Panc1 (cell line): ENCODE measurements at regions not wholly inside any gene's neighbourhood (a gene's known extent, or its start where the extent isn't known, plus 50 kb on each side); places are given as distances from the start of the nearest gene placed in this dataset.

Experiments used
- ATAC-seq: fragments of 200-7000 bp; cut with Tn5 transposase; 2 replicates; pipeline ENCODE4 v1.9.1; 2020; ENCODE audit warnings: mild to moderate bottlenecking, moderate library complexity
- BruUV-seq: library from RNA; stranded (reverse); fragments of 400-500 nt; replicated peaks from 2 replicates; lab custom pipeline; 2021; lab: Mats Ljungman, UMichigan
- CTCF ChIA-PET: fragments of 300-600 bp; sonication (Branson Sonifier 250); formaldehyde crosslinking; loops from one replicate; lab custom pipeline; 2022; ENCODE audit warnings: antibody characterized with exemption; lab: Charles Lee
- POLR2A ChIA-PET: fragments of 300-600 bp; sonication (Branson Sonifier 250); formaldehyde crosslinking; loops from one replicate; lab custom pipeline; 2022; ENCODE audit warnings: antibody characterized with exemption; lab: Charles Lee
- DNase-seq: peaks from one replicate; pipeline ENCODE4 v3.0.0-alpha.2; 2010; ENCODE audit warnings: low read depth, low spot score
- H3K27ac ChIP-seq: 2 replicates; pipeline ENCODE4 v1.5.1; 2011; ENCODE audit warnings: mild to moderate bottlenecking, low read length, inconsistent platforms
- H3K27me3 ChIP-seq: fragments of 200-500 bp; sonication (Bioruptor generic); 2 replicates; pipeline ENCODE4 v1.6.0; 2014; ENCODE audit warnings: low read length, inconsistent platforms; ENCODE audit not compliant: control insufficient read depth, insufficient read depth
- H3K36me3 ChIP-seq: fragments of 200-500 bp; sonication (Bioruptor generic); 2 replicates; pipeline ENCODE4 v1.5.1; 2014; ENCODE audit warnings: inconsistent platforms, mild to moderate bottlenecking, low read length, moderate library complexity; ENCODE audit not compliant: control insufficient read depth, insufficient read depth
- H3K4me1 ChIP-seq: 2 replicates; pipeline ENCODE4 v1.5.1; 2011; ENCODE audit warnings: inconsistent platforms, mild to moderate bottlenecking, low read length, moderate library complexity; ENCODE audit not compliant: control insufficient read depth, insufficient read depth
- H3K4me3 ChIP-seq, 2 experiments: 2 replicates each; pipeline ENCODE4 v1.5.1; 2011 to 2012; ENCODE audit warnings: low read depth in 2 of 2, low read length in 2 of 2, mild to moderate bottlenecking in 2 of 2, inconsistent platforms in 1 of 2, moderate library complexity in 1 of 2
- H3K9me3 ChIP-seq: fragments of 200-500 bp; sonication (Bioruptor generic); 2 replicates; pipeline ENCODE4 v1.5.1; 2014; ENCODE audit warnings: low read depth, mild to moderate bottlenecking, inconsistent platforms, low read length, moderate library complexity; ENCODE audit not compliant: control insufficient read depth, insufficient read depth
- POLR2AphosphoS5 ChIP-seq: IDR thresholded peaks from 2 replicates; pipeline ENCODE4 v1.6.1; 2012; ENCODE audit warnings: mild to moderate bottlenecking, low read depth, low read length, moderate library complexity
- SIN3A ChIP-seq: IDR thresholded peaks from 2 replicates; pipeline ENCODE4 v1.6.1; 2012; ENCODE audit warnings: low read depth, mild to moderate bottlenecking, low read length, moderate library complexity, borderline replicate concordance; ENCODE audit not compliant: insufficient read depth
- TCF7L2 ChIP-seq: IDR thresholded peaks from 2 replicates; pipeline ENCODE4 v1.6.1; 2011; ENCODE audit warnings: mild to moderate bottlenecking, low read depth, low read length, inconsistent platforms
- in situ Hi-C: cut with HindIII; loops from 2 replicates; pipeline ENCODE4 v1.10.0; 2016; ENCODE audit warnings: low sequenced_read_pairs, low pct_unique_long_range_greater_than_20kb
- intact Hi-C: fragments of 100-400 bp; cut with micrococcal nuclease; formaldehyde crosslinking; loops from one replicate; pipeline ENCODE4 v1.10.0; 2022; ENCODE audit not compliant: unreplicated experiment
- TF ChIP-seq, protein P1 (sequence below): fragments of 450-650 bp; IDR thresholded peaks from 2 replicates; pipeline ENCODE4 v1.5.1; 2017; ENCODE audit warnings: mild to moderate bottlenecking
- TF ChIP-seq, protein P2 (sequence below), 2 experiments: IDR thresholded peaks; 2 replicates each; pipeline ENCODE4 v1.6.1; 2011 to 2012; ENCODE audit warnings: low read depth in 2 of 2, control low read depth in 1 of 2, low read length in 1 of 2, mild to moderate bottlenecking in 1 of 2, moderate library complexity in 1 of 2; ENCODE audit not compliant: insufficient read depth in 1 of 2

DNA sequence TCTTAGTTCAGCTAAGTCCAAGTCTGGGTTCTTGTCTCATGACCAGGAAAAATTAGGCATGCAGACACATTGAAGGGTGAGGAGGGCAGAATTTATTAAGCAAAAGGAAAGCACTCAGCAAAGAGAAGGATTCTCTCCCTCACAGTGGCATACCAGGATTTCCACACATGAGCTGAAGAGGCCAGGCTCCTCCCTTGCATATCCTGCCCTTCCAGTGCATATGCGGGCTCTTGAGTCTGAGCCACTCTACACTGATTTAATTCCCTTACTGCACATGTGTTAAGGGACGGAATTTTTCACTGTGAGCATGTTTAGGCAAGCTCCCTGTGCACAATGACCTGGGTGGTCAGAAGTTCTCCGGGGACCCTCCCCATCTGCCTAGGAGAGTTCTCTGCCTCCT lies 652.7 kb upstream of the POM121L12 start:
- TF ChIP-seq SIN3A = no peak
- in situ Hi-C loops = no loop called here
- ChIA-PET CTCF (no interaction called here), POLR2A (no interaction called here)
- ATAC-seq = no peak
- Histone ChIP-seq H3K27me3 (no peaks in the 10 kb centered on the region), H3K9me3 (peaks cover 5% of the 10 kb centered on the region; the same call in 1 of the 2 replicates), H3K4me1 (no peaks in the 10 kb centered on the region), H3K4me3 (no peak overlapping the region), H3K27ac (no peak overlapping the region), H3K36me3 (no peaks in the 10 kb centered on the region)
- intact Hi-C loops = no loop called here
- BruUV-seq = no TSS peak
- DNase-seq = no peak

GRCh38 chr7:52369922-52370321 lies 665.5 kb upstream of the POM121L12 start:
- POLR2A ChIA-PET = no interaction called here
- DNase-seq = no peak
- H3K27ac ChIP-seq = no peak overlapping the region
- in situ Hi-C loops (no loop called here), intact Hi-C loops (no loop called here)
- no peaks in the 10 kb centered on the region for H3K36me3 ChIP-seq
- H3K4me3 ChIP-seq = no peak overlapping the region
- CTCF ChIA-PET = no interaction called here
- no peak for ATAC-seq
- no peaks in the 10 kb centered on the region for H3K27me3 ChIP-seq
- peaks cover 3% of the 10 kb centered on the region; the same call in 1 of the 2 replicates for H3K9me3 ChIP-seq
- TF ChIP-seq TCF7L2 (no peak), SIN3A (no peak), POLR2AphosphoS5 (no peak)
- TF ChIP-seq, protein P1, sequence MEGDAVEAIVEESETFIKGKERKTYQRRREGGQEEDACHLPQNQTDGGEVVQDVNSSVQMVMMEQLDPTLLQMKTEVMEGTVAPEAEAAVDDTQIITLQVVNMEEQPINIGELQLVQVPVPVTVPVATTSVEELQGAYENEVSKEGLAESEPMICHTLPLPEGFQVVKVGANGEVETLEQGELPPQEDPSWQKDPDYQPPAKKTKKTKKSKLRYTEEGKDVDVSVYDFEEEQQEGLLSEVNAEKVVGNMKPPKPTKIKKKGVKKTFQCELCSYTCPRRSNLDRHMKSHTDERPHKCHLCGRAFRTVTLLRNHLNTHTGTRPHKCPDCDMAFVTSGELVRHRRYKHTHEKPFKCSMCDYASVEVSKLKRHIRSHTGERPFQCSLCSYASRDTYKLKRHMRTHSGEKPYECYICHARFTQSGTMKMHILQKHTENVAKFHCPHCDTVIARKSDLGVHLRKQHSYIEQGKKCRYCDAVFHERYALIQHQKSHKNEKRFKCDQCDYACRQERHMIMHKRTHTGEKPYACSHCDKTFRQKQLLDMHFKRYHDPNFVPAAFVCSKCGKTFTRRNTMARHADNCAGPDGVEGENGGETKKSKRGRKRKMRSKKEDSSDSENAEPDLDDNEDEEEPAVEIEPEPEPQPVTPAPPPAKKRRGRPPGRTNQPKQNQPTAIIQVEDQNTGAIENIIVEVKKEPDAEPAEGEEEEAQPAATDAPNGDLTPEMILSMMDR = no peak
- TF ChIP-seq, protein P2, sequence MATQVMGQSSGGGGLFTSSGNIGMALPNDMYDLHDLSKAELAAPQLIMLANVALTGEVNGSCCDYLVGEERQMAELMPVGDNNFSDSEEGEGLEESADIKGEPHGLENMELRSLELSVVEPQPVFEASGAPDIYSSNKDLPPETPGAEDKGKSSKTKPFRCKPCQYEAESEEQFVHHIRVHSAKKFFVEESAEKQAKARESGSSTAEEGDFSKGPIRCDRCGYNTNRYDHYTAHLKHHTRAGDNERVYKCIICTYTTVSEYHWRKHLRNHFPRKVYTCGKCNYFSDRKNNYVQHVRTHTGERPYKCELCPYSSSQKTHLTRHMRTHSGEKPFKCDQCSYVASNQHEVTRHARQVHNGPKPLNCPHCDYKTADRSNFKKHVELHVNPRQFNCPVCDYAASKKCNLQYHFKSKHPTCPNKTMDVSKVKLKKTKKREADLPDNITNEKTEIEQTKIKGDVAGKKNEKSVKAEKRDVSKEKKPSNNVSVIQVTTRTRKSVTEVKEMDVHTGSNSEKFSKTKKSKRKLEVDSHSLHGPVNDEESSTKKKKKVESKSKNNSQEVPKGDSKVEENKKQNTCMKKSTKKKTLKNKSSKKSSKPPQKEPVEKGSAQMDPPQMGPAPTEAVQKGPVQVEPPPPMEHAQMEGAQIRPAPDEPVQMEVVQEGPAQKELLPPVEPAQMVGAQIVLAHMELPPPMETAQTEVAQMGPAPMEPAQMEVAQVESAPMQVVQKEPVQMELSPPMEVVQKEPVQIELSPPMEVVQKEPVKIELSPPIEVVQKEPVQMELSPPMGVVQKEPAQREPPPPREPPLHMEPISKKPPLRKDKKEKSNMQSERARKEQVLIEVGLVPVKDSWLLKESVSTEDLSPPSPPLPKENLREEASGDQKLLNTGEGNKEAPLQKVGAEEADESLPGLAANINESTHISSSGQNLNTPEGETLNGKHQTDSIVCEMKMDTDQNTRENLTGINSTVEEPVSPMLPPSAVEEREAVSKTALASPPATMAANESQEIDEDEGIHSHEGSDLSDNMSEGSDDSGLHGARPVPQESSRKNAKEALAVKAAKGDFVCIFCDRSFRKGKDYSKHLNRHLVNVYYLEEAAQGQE (IDR thresholded peaks at IDR 0.05; ENCODE audit: insufficient read depth in 1 of 2, low read depth in 2 of 2, low read length in 1 of 2) = no peak
- H3K4me1 ChIP-seq = no peaks in the 10 kb centered on the region
- no TSS peak for BruUV-seq

DNA sequence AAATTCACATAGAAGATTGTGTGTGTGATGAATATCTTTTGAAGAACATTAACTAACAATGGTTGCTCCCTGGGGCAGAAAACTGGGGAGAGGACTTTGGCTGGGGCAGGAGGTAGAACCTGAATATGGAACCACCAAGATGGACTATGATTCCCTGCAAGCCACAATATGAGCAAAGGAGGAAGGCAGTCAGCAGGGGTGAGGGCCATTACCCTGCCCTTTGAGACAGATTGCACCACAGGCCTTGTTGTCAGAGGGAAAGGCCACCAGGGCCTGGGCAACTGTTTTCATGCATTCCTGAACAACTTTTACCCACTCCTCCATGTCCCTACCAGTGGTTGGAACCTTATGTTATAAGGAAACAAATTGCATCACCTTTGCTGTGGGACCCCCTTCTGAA lies 670.1 kb upstream of the POM121L12 start:
- peaks cover 3% of the 10 kb centered on the region; the same call in 1 of the 2 replicates for H3K9me3 ChIP-seq
- no TSS peak for BruUV-seq
- CTCF ChIA-PET = no interaction called here
- DNase-seq (no peak), ATAC-seq (no peak)
- POLR2A ChIA-PET = no interaction called here
- intact Hi-C loops = no loop called here
- H3K27me3 ChIP-seq = no peaks in the 10 kb centered on the region
- no peak overlapping the region for H3K27ac ChIP-seq
- no peaks in the 10 kb centered on the region for H3K4me1 ChIP-seq
- no peaks in the 10 kb centered on the region for H3K36me3 ChIP-seq
- in situ Hi-C loops = no loop called here
- TF ChIP-seq TCF7L2 (no peak), POLR2AphosphoS5 (no peak), SIN3A (no peak)
- TF ChIP-seq, protein P1 = no peak
- no peak overlapping the region for H3K4me3 ChIP-seq
